Naive thymus-derived CD4-positive, alpha-beta T cell (primary cell): ENCODE measurements at regions not wholly inside any gene's neighbourhood (a gene's known extent, or its start where the extent isn't known, plus 50 kb on each side); places are given as distances from the start of the nearest gene placed in this dataset.

ENCODE experiments used
- ATAC-seq: fragments of 150-1000 bp; cut with Tn5 transposase; 2 replicates; pipeline ENCODE4 v1.10.0; 2021; ENCODE audit warnings: mild to moderate bottlenecking, moderate library complexity
- CTCF ChIA-PET: fragments of 350-600 bp; sonication (Branson Sonifier 250); formaldehyde crosslinking; loops from one replicate; lab custom pipeline; 2021; ENCODE audit warnings: antibody characterized with exemption; lab: Charles Lee
- POLR2A ChIA-PET: fragments of 350-600 bp; sonication (Branson Sonifier 250); formaldehyde crosslinking; loops from one replicate; lab custom pipeline; 2021; ENCODE audit warnings: antibody characterized with exemption, inconsistent platforms; lab: Charles Lee
- DNase-seq, 9 donors: peaks; one replicate each; pipeline versions ENCODE4 v3.0.0 to v3.0.0-alpha.2; 2020 to 2022; ENCODE audit warnings: mixed read lengths in 1 of 9
- H3K27ac ChIP-seq: one replicate; pipeline ENCODE4 v1.7.0; 2013; ENCODE audit warnings: mild to moderate bottlenecking, low read depth, low read length, moderate library complexity
- H3K27me3 ChIP-seq, 2 donors: one replicate each; pipeline ENCODE4 v1.7.0; 2013; ENCODE audit warnings: low read length in 2 of 2, mild to moderate bottlenecking in 2 of 2, moderate library complexity in 2 of 2; ENCODE audit not compliant: control insufficient read depth in 2 of 2, insufficient read depth in 2 of 2
- H3K36me3 ChIP-seq, 3 experiments: 1 replicate in 2 of 3; 2 replicates in 1 of 3; pipeline ENCODE4 v1.7.0; 2013; ENCODE audit warnings: low read length in 3 of 3, mild to moderate bottlenecking in 3 of 3, moderate library complexity in 1 of 3; ENCODE audit not compliant: insufficient read depth in 3 of 3, control insufficient read depth in 2 of 3
- H3K4me1 ChIP-seq, 2 donors: one replicate each; pipeline ENCODE4 v1.7.0; 2013; ENCODE audit warnings: low read length in 2 of 2, mild to moderate bottlenecking in 2 of 2, moderate library complexity in 1 of 2; ENCODE audit not compliant: control insufficient read depth in 2 of 2, insufficient read depth in 2 of 2
- H3K4me3 ChIP-seq: 2 replicates; pipeline ENCODE4 v1.7.0; 2013; ENCODE audit warnings: mild to moderate bottlenecking, low read length
- H3K9me3 ChIP-seq, 3 experiments: 1 replicate in 2 of 3; 2 replicates in 1 of 3; pipeline ENCODE4 v1.7.0; 2013; ENCODE audit warnings: low read length in 3 of 3; ENCODE audit not compliant: control insufficient read depth in 2 of 3
- H3K27ac Mint-ChIP-seq, 9 donors: one replicate each; pipeline ENCODE4 v1.8.0; 2020 to 2022; ENCODE audit warnings: mixed read lengths in 9 of 9, mild to moderate bottlenecking in 8 of 9, moderate library complexity in 5 of 9, inconsistent platforms in 2 of 9
- H3K27me3 Mint-ChIP-seq, 5 donors: one replicate each; pipeline ENCODE4 v1.8.0; 2021 to 2022; ENCODE audit warnings: mixed read lengths in 5 of 5, mild to moderate bottlenecking in 1 of 5
- H3K36me3 Mint-ChIP-seq, 5 donors: one replicate each; pipeline ENCODE4 v1.8.0; 2020 to 2022; ENCODE audit warnings: mixed read lengths in 5 of 5, mild to moderate bottlenecking in 3 of 5, inconsistent platforms in 1 of 5
- H3K4me1 Mint-ChIP-seq, 7 donors: one replicate each; pipeline ENCODE4 v1.8.0; 2020 to 2022; ENCODE audit warnings: mixed read lengths in 7 of 7, mild to moderate bottlenecking in 3 of 7, inconsistent platforms in 1 of 7
- H3K4me3 Mint-ChIP-seq, 10 donors: one replicate each; pipeline ENCODE4 v1.8.0; 2020 to 2022; ENCODE audit warnings: mild to moderate bottlenecking in 10 of 10, mixed read lengths in 10 of 10, moderate library complexity in 6 of 10, inconsistent platforms in 2 of 10
- H3K9me3 Mint-ChIP-seq, 11 donors: one replicate each; pipeline ENCODE4 v1.8.0; 2020 to 2022; ENCODE audit warnings: mixed read lengths in 11 of 11, mild to moderate bottlenecking in 4 of 11, inconsistent platforms in 1 of 11, moderate library complexity in 1 of 11
- intact Hi-C, 2 donors: fragments of 100-400 bp; cut with micrococcal nuclease; formaldehyde crosslinking; loops; one replicate each; pipeline ENCODE4 v1.15.1; 2023

DNA sequence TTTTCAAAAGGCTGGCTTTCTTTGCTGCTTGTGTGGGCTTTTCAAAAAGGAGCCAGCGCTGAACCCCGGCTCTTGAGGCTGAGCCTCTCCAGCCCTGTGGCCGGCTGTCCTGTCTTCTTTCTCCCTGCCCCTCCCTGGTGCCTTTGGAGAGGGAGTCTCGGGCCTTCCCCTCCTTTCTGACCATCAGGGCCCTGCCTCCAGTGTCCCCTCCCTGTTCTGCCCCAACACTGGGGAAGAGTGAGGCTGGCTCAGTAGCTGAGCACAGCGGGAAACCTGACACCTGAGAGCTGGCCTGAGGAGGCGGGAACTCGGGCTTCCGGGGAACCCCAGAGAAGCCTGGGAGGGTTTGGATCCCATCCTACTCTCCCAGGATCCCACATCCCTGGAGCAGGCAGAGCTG lies 232.1 kb downstream of the LOXHD1 start:
- no peak overlapping the region for H3K27ac Mint-ChIP-seq
- H3K4me1 Mint-ChIP-seq = peaks cover 0 to 2% (median 0%) of the 10 kb centered on the region in 7 donors
- no peak overlapping the region for H3K4me3 ChIP-seq
- H3K27ac ChIP-seq = no peak overlapping the region
- H3K9me3 ChIP-seq = no peaks in the 10 kb centered on the region
- H3K27me3 Mint-ChIP-seq = peaks cover 0 to 4% (median 0%) of the 10 kb centered on the region in 5 donors
- POLR2A ChIA-PET = no interaction called here
- no peaks in the 10 kb centered on the region for H3K36me3 Mint-ChIP-seq
- H3K4me1 ChIP-seq = no peaks in the 10 kb centered on the region
- ATAC-seq (no peak), DNase-seq (no peak)
- intact Hi-C loops = no loop called here
- H3K4me3 Mint-ChIP-seq = no peak overlapping the region
- no peaks in the 10 kb centered on the region for H3K27me3 ChIP-seq
- H3K36me3 ChIP-seq = no peaks in the 10 kb centered on the region
- no peaks in the 10 kb centered on the region for H3K9me3 Mint-ChIP-seq
- CTCF ChIA-PET = no interaction called here

DNA sequence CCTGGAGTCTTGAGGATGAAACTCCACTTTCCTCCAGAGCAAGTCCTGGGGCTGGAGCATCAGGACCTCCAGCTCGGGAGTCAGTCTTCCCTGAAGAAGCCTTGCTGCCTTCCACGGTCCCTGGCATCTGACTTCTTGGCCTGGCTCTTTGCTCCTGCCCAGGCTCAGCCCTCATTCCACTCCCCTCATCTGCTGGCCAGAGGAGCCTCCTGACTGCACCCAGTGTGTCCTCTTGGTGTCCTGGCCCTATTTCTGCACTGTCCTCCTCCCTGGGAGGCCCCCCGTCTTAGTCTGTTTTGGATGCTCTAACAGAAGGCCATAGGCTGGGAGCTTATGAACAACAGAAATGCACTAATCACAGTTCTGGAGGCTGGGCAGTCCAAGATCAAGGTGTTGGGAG lies 231.5 kb downstream of the LOXHD1 start:
- ChIA-PET CTCF (no interaction called here), POLR2A (no interaction called here)
- Mint-ChIP-seq H3K4me3 (no peak overlapping the region), H3K27me3 (peaks cover 0 to 10% (median 2%) of the 10 kb centered on the region in 5 donors), H3K9me3 (no peaks in the 10 kb centered on the region), H3K27ac (no peak overlapping the region), H3K4me1 (peaks cover 0 to 2% (median 0%) of the 10 kb centered on the region in 7 donors), H3K36me3 (no peaks in the 10 kb centered on the region)
- intact Hi-C loops = no loop called here
- Histone ChIP-seq H3K36me3 (no peaks in the 10 kb centered on the region), H3K27me3 (no peaks in the 10 kb centered on the region), H3K9me3 (no peaks in the 10 kb centered on the region), H3K27ac (no peak overlapping the region), H3K4me1 (no peaks in the 10 kb centered on the region), H3K4me3 (no peak overlapping the region)
- DNase-seq = no peak
- no peak for ATAC-seq

DNA sequence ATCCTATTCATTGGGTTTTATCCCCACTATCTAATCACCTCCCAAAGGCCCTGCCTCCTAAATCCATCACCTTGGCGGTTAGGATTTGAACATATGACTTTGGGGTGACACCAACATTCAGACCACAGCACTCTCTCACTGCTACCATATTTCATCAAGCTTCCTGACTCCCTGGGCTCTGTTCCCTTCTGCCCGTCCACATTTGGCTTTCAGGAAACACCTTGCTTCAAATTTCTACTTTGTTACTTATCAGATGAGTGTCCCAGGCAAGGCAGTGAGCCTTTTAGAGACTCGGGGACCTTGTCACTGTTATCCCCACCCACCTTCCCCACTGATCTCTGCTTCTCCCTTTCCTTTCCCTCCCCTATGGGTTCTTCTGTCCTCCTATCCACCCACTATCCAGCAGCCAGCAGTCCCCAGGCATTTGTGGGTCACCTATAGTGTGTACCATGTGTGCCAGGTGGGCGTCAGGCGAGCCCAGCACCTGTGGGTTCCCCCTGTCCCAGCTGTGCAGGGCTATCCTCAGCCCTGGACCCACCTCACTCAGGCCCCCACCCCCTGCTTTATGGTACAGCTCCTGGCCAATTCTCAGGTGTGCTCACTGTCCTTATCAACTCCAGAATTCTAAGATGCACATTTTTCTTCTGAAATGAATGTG lies 230.9 kb downstream of the LOXHD1 start:
- H3K4me3 Mint-ChIP-seq = no peak overlapping the region
- ATAC-seq (no peak), DNase-seq (no peak)
- H3K36me3 Mint-ChIP-seq = no peaks in the 10 kb centered on the region
- Histone ChIP-seq H3K36me3 (no peaks in the 10 kb centered on the region), H3K4me1 (no peaks in the 10 kb centered on the region), H3K27ac (no peak overlapping the region), H3K4me3 (no peak overlapping the region), H3K27me3 (no peaks in the 10 kb centered on the region), H3K9me3 (no peaks in the 10 kb centered on the region)
- H3K27ac Mint-ChIP-seq = no peak overlapping the region
- peaks cover 0 to 15% (median 3%) of the 10 kb centered on the region in 5 donors for H3K27me3 Mint-ChIP-seq
- intact Hi-C loops = no loop called here
- peaks cover 0 to 2% (median 0%) of the 10 kb centered on the region in 7 donors for H3K4me1 Mint-ChIP-seq
- POLR2A ChIA-PET = no interaction called here
- H3K9me3 Mint-ChIP-seq = no peaks in the 10 kb centered on the region
- CTCF ChIA-PET = no interaction called here

DNA sequence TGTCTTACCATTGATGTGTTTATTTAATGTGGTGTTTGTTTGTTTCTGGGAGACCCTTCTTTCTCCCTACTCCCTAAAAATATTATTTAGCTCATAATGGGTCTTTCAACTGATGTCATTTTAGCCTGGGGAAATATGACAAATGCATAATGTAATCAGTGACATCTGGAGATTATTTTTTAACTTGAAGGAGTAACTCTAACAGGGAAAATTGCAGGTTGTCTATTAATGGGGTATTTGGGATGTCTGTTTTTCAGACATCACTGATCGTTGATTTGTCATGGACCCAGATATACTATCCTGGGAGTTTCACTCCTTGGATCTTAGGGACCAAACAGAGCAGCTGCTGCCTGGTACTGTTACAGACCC lies 230.4 kb downstream of the LOXHD1 start:
- Histone ChIP-seq H3K4me3 (no peak overlapping the region), H3K36me3 (no peaks in the 10 kb centered on the region), H3K4me1 (no peaks in the 10 kb centered on the region), H3K27me3 (no peaks in the 10 kb centered on the region), H3K27ac (no peak overlapping the region), H3K9me3 (no peaks in the 10 kb centered on the region)
- peaks cover 0 to 18% (median 4%) of the 10 kb centered on the region in 5 donors for H3K27me3 Mint-ChIP-seq
- ChIA-PET POLR2A (no interaction called here), CTCF (no interaction called here)
- H3K4me3 Mint-ChIP-seq = no peak overlapping the region
- ATAC-seq (no peak), DNase-seq (no peak)
- peaks cover 0 to 2% (median 0%) of the 10 kb centered on the region in 7 donors for H3K4me1 Mint-ChIP-seq
- intact Hi-C loops = no loop called here
- H3K9me3 Mint-ChIP-seq = no peaks in the 10 kb centered on the region
- no peaks in the 10 kb centered on the region for H3K36me3 Mint-ChIP-seq
- H3K27ac Mint-ChIP-seq = no peak overlapping the region
